OCI-M2 (cell line): ENCODE measurements at regions not wholly inside any gene's neighbourhood (a gene's known extent, or its start where the extent isn't known, plus 50 kb on each side); places are given as distances from the start of the nearest gene placed in this dataset.

Source experiments
- DNase-seq: peaks from one replicate; lab custom pipeline; 2025; ENCODE audit not compliant: unreplicated experiment; lab: John Stamatoyannopoulos, UW

DNA sequence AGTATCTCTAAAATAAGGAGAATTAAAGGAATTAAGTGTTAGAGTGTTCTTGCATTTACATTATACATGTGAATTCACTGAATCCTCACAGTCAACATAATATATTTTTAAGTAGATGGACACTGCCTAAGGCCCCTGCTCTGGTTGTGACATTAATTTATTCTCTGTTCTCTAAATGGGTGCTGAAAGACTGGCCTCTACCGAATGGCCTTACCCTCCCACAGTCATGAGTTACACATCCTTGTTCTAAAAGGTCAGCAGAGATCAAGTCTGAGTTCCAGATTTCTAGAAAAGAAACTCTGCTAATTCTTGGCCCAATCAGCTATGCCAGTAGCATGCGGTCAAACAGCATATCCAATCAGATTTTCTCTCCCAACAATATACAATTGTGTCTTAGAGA, 193.2 kb downstream of the TM2D1 start:
- DNase-seq = no peak

DNA sequence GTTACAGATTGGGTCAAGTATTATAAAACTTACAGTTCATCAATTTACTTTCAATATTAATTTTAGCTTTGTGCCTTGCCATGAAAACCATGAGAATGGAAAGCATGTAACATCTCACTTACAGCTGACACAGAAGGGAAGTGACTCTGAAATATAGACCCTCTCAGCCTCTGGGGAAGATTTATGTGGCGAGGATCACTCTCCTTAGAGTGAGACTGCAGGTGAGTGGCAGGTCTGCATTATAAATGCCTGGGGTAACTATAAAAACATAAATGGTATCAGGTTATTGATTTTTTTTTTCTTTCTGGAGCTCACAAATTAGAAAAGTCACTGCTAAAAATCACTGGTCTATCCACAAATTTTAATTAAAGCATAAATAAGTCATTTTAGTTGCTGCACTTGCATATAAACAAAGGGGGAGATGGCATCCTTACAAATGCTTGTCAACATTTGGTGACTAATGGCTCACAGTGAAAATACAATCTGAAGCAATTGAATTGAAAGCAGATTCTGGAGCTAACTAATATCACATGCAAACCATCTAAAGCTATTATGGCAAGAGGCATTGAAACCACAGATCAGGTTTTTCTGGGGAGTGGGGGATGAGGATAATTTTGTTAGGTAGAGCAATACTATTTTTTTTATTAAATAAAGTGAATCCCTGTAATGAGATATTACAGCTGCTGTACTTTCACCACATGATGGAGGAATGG, 200.9 kb downstream of the TM2D1 start:
- DNase-seq = no peak

DNA sequence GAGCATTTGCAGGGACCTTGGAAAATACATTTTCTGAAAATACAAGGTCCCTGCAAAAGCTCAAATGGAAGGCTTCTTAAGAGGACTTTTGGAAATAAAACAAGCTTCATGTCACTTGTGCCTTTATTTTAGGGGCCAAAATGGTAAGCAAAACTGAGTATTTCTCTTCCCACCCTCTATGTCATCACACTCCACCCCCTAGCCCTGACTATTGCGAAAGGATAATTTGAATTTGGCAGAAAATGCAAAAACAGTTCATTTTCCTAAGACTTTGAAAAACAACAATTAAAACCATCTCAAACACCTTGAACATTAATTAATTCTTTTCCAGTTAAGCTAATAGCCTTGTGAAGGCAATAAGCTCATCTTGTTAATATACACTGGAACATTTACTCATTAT, 201.7 kb downstream of the TM2D1 start:
- no peak for DNase-seq

DNA sequence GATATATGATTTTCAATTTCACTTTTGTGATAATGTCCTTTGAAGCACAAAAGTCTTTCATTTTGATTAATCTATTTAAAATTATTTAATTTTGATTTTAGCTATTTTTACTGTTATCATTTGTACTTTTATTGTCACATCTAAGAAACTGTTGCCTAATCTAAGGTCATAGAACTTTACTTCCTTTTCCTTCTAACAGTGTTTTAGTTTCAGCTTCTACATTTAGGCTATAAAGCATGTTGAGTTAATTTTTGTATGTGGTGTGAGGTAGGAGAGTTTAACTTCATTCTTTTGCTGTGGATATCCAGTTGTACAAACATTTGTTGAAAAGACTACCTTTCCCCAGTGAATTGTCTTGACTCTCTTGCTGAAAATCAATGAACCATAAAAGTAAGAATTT, 204.5 kb downstream of the TM2D1 start:
- no peak for DNase-seq

DNA sequence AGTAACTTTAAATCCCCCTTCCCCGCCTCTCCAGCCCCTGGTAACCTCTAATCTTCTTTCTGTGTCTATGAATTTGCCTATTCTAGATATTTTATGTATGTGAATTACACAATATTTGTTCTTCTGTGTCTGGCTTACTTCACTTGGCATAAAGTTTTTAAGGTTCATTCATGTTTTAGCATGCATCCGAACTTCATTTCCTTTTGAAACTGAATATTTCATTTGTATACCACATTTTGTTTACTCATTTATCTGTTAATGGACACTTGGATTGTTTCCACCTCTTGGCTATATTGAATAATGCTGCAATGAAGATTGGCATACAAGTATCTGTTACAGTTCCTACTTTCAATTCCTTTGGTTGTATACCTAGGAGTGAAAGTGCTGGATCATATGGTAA, 205.3 kb downstream of the TM2D1 start:
- DNase-seq = no peak

DNA sequence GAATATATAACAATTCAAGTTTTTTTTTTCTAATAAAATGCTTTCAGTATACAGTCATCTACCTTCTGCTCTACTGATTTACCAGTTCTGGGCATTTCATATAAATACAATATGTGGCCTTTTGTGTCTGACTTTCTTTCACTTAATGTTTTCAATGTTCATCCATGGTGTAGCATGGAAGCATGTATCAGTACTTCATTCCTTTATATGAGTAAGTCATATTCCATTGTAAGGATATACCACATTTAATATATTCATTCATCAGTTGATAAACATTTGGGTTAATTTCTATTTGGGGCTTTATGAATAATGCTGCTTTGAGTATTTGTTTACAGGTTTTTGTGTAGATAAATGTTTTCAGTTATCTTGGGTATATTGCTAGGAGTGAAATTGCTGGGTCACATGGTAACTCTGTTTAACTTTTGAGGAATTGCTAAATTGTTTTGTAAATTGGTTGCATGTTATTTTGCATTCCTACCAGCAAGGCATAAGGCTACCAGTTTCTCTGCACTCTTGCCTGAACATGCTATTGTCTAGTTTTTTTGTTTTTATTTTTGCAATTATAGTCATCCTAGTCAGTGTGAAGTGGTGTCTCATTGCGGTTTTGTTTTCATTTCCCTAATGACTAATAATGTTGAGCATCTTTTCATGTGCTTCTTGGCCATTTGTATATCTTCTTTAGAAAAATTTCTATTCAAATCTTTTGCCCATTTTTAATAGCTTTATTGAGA, 206.1 kb downstream of the TM2D1 start:
- DNase-seq = no peak

DNA sequence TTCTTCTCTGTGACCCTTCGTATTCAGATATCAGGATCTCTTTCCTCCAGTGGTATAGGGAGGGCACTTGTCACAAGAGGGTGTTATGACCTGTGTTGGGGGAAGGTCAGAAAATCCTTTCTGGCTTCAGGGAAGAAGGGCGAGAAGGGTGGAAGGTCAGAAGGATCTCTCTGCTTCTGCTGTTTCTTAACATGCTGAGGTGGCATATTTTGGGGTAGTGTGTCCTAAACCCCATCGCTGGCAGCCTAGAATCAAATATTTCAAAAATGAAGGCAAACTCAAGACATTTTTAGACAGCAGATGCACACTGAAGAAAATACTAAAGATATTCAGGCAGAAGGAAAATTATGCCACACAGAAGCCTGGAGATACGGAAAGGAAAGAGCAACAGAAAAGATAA, 207.6 kb downstream of the TM2D1 start:
- no peak for DNase-seq

DNA sequence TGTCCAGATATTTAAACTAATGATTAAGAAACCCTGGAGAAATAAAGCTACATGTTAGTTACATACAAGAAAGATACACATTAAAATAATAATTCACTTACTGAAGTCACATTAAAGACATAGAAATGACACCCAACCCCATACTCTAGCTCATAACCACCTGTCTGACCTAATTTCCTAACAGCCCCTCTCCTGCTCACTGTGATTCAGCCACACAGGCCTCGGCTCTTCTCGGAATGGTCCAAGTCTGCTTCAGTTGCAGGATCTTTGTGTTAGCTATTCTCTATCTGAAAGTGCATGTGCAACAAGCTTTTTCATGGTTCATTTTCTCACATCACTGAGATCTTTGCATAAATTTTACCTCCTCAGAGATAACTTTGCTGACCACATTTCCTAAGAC, 209.8 kb downstream of the TM2D1 start:
- DNase-seq = no peak
